CD4-positive, alpha-beta T cell treated with Interleukin-12 subunit alpha and Interleukin-12 subunit beta, for 1 hour (primary cell): ENCODE measurements at regions not wholly inside any gene's neighbourhood (a gene's known extent, or its start where the extent isn't known, plus 50 kb on each side); places are given as distances from the start of the nearest gene placed in this dataset.

Experiments used
- DNase-seq: peaks from one replicate; pipeline ENCODE4 v3.0.0-alpha.2; 2020

- DNase-seq: no peak
Measured at GRCh38 chr5:165152058-165152457, 1646.6 kb downstream of the MAT2B start.

- no peak for DNase-seq
Measured at GRCh38 chr5:165157219-165157618, 1651.8 kb downstream of the MAT2B start.

- DNase-seq: no peak
Measured at GRCh38 chr5:165161204-165161603, 1655.8 kb downstream of the MAT2B start.

- DNase-seq: no peak
Measured at GRCh38 chr5:165163861-165164260, 1658.4 kb downstream of the MAT2B start.

GRCh38 chr5:165173651-165174050 is 1668.2 kb downstream of the MAT2B start:
- DNase-seq: no peak

GRCh38 chr5:165175041-165175440 is 1669.6 kb downstream of the MAT2B start:
- no peak for DNase-seq

- DNase-seq: no peak
Measured at GRCh38 chr5:165184183-165184582, 1678.8 kb downstream of the MAT2B start.

- DNase-seq: no peak
Measured at GRCh38 chr5:165185716-165186115, 1680.3 kb downstream of the MAT2B start.

- DNase-seq: no peak
Measured at GRCh38 chr5:165187815-165188214, 1682.4 kb downstream of the MAT2B start.

- no peak for DNase-seq
Measured at GRCh38 chr5:165188556-165189175, 1683.2 kb downstream of the MAT2B start.

GRCh38 chr5:165196961-165197360 is 1691.5 kb downstream of the MAT2B start:
- no peak for DNase-seq

- no peak for DNase-seq
Measured at GRCh38 chr5:165201369-165201768, 1696.0 kb downstream of the MAT2B start.

GRCh38 chr5:165201771-165202518 is 1696.5 kb downstream of the MAT2B start:
- no peak for DNase-seq

GRCh38 chr5:165202519-165202910 is 1697.1 kb downstream of the MAT2B start:
- no peak for DNase-seq

GRCh38 chr5:165209101-165209727 is 1703.8 kb downstream of the MAT2B start:
- DNase-seq: no peak

GRCh38 chr5:165224366-165225045 is 1719.1 kb downstream of the MAT2B start:
- no peak for DNase-seq

- no peak for DNase-seq
Measured at GRCh38 chr5:165227515-165227914, 1722.1 kb downstream of the MAT2B start.

GRCh38 chr5:165228184-165228583 is 1722.8 kb downstream of the MAT2B start:
- DNase-seq: no peak

- no peak for DNase-seq
Measured at GRCh38 chr5:165231821-165232508, 1726.5 kb downstream of the MAT2B start.

GRCh38 chr5:165232509-165233028 is 1727.2 kb downstream of the MAT2B start:
- DNase-seq: no peak

- no peak for DNase-seq
Measured at GRCh38 chr5:165241811-165242210, 1736.4 kb downstream of the MAT2B start.

- no peak for DNase-seq
Measured at GRCh38 chr5:165242646-165243045, 1737.2 kb downstream of the MAT2B start.

- DNase-seq: no peak
Measured at GRCh38 chr5:165244407-165244806, 1739.0 kb downstream of the MAT2B start.
